ENCODE measurements at regions not wholly inside any gene's neighbourhood (a gene's known extent, or its start where the extent isn't known, plus 50 kb on each side); places are given as distances from the start of the nearest gene placed in this dataset.
"Not testable (repeated sequence)": the region's sequence is repeated elsewhere in the genome, so short reads cannot be mapped to it uniquely, and the experiment has no call there.

DNA sequence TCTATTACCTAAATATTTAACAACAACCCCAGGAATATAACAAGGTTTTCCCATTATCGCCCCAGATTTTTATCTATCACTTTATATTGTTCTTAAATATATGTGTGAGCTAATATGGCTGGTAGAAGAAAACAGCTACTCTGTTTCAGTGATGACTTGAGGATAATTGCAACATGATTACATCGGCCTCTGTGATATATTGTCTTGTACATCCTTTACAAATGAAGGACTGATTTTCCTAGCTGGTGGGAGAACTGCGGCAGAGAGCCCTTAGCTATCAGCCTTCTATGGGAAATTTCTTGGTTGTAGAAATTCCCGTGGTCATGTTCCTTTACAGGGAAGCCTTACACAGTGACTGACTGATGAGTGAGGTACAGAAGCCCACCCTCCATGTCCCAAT, 110.9 kb upstream of the ZNF717 start:
- no peak overlapping the region for H3K9ac ChIP-seq (ENCODE audit: low read length)
- intact Hi-C loops (cut with micrococcal nuclease), result no loop called here
- peaks cover 2% of the 10 kb centered on the region for H3K9me3 Mint-ChIP-seq (ENCODE audit: insufficient read depth)
- no peaks in the 10 kb centered on the region for H4K20me1 ChIP-seq (ENCODE audit: control insufficient read depth, insufficient read depth, low read length, poor library complexity, severe bottlenecking)
- no peaks in the 10 kb centered on the region for H3K27me3 ChIP-seq (replicated peaks in 1 of 4; ENCODE audit: control extremely low read depth in 1 of 4, control insufficient read depth in 3 of 4, insufficient read depth in 4 of 4, low read length in 3 of 4)
- no peak overlapping the region for H3K4me3 ChIP-seq (ENCODE audit: control extremely low read depth in 1 of 5, extremely low read depth in 1 of 5, insufficient read depth in 1 of 5, low read depth in 2 of 5, low read length in 4 of 5)
- CTCF ChIA-PET, result no interaction called here
- H2AFZ ChIP-seq (ENCODE audit: insufficient read depth, low read depth, low read length, poor library complexity, severe bottlenecking), result no peak overlapping the region
- DNase-seq (no peak), ATAC-seq (ENCODE audit: low read depth) (no peak)
- H3K27me3 Mint-ChIP-seq, result no peaks in the 10 kb centered on the region
- TF ChIP-seq, protein P1, sequence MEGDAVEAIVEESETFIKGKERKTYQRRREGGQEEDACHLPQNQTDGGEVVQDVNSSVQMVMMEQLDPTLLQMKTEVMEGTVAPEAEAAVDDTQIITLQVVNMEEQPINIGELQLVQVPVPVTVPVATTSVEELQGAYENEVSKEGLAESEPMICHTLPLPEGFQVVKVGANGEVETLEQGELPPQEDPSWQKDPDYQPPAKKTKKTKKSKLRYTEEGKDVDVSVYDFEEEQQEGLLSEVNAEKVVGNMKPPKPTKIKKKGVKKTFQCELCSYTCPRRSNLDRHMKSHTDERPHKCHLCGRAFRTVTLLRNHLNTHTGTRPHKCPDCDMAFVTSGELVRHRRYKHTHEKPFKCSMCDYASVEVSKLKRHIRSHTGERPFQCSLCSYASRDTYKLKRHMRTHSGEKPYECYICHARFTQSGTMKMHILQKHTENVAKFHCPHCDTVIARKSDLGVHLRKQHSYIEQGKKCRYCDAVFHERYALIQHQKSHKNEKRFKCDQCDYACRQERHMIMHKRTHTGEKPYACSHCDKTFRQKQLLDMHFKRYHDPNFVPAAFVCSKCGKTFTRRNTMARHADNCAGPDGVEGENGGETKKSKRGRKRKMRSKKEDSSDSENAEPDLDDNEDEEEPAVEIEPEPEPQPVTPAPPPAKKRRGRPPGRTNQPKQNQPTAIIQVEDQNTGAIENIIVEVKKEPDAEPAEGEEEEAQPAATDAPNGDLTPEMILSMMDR (IDR thresholded peaks at IDR 0.05), result no peak
- no peak for TF ChIP-seq EZH2 (IDR thresholded peaks at IDR 0.05; ENCODE audit: borderline replicate concordance, insufficient read depth, low read depth, low read length, poor library complexity, severe bottlenecking)
- no peaks in the 10 kb centered on the region for H3K4me1 ChIP-seq (ENCODE audit: control insufficient read depth in 2 of 2, insufficient read depth in 2 of 2, low read length in 2 of 2)
- H3K4me1 Mint-ChIP-seq, result no peaks in the 10 kb centered on the region
- POLR2A ChIA-PET, result no interaction called here
- H3K27ac ChIP-seq (ENCODE audit: low read length in 2 of 2), result no peak overlapping the region
- no peaks in the 10 kb centered on the region for H3K79me2 ChIP-seq (ENCODE audit: control insufficient read depth, insufficient read depth, low read length)
- H3K4me3 Mint-ChIP-seq, result no peak overlapping the region
- H3K27ac Mint-ChIP-seq, result no peak overlapping the region
- WGBS (ENCODE audit: insufficient coverage), result 100% methylated on average over 1 of the region's 4 CpGs
- no peaks in the 10 kb centered on the region for H3K36me3 ChIP-seq (replicated peaks in 1 of 2; ENCODE audit: control extremely low read depth in 1 of 2, control insufficient read depth in 1 of 2, extremely low read depth in 1 of 2, insufficient read depth in 2 of 2, low read length in 1 of 2)
- no peaks in the 10 kb centered on the region for H3K9me3 ChIP-seq (ENCODE audit: control extremely low read depth in 1 of 3, control insufficient read depth in 2 of 3, insufficient read depth in 1 of 3, low read length in 2 of 3)
- no peak overlapping the region for H3K4me2 ChIP-seq (replicated peaks; ENCODE audit: low read depth, low read length, poor library complexity, severe bottlenecking)

DNA sequence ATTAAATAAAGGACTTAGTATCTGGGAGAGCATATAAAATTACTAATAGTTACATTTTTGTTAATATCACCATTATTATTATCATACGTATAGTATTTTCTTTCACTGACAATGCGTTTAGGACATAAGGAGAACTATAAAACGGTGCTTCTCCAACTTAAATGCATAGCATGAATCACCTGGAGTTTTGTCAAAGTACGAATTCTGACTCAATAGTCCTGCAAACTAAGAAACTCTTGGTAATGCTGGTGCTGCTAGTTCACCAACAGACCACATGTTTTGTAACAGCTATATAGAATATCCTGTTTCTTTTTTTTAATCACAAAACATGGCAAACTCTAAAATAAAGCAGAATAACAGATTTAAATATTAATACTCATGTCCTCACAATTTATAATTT, 116.1 kb upstream of the ZNF717 start:
- H3K4me3 ChIP-seq (ENCODE audit: control extremely low read depth in 1 of 5, extremely low read depth in 1 of 5, insufficient read depth in 1 of 5, low read depth in 2 of 5, low read length in 4 of 5); H3K79me2 ChIP-seq (ENCODE audit: control insufficient read depth, insufficient read depth, low read length); H3K9ac ChIP-seq (ENCODE audit: low read length); CTCF ChIA-PET; DNase-seq; H3K9me3 Mint-ChIP-seq (ENCODE audit: insufficient read depth); intact Hi-C loops (cut with micrococcal nuclease); H3K4me1 Mint-ChIP-seq; H3K27ac Mint-ChIP-seq; H3K27ac ChIP-seq (ENCODE audit: low read length in 2 of 2); H3K4me2 ChIP-seq (replicated peaks; ENCODE audit: low read depth, low read length, poor library complexity, severe bottlenecking); H3K4me1 ChIP-seq (ENCODE audit: control insufficient read depth in 2 of 2, insufficient read depth in 2 of 2, low read length in 2 of 2); H3K4me3 Mint-ChIP-seq; ATAC-seq (ENCODE audit: low read depth); H3K27me3 ChIP-seq (replicated peaks in 1 of 4; ENCODE audit: control extremely low read depth in 1 of 4, control insufficient read depth in 3 of 4, insufficient read depth in 4 of 4, low read length in 3 of 4); H3K27me3 Mint-ChIP-seq; H3K9me3 ChIP-seq (ENCODE audit: control extremely low read depth in 1 of 3, control insufficient read depth in 2 of 3, insufficient read depth in 1 of 3, low read length in 2 of 3); H3K36me3 ChIP-seq (replicated peaks in 1 of 2; ENCODE audit: control extremely low read depth in 1 of 2, control insufficient read depth in 1 of 2, extremely low read depth in 1 of 2, insufficient read depth in 2 of 2, low read length in 1 of 2); H2AFZ ChIP-seq (ENCODE audit: insufficient read depth, low read depth, low read length, poor library complexity, severe bottlenecking); H4K20me1 ChIP-seq (ENCODE audit: control insufficient read depth, insufficient read depth, low read length, poor library complexity, severe bottlenecking); POLR2A ChIA-PET: not testable (repeated sequence)
- WGBS (ENCODE audit: insufficient coverage), result 90% methylated on average over 2 of the region's 4 CpGs
